GM23338 (cell line): ENCODE measurements at regions not wholly inside any gene's neighbourhood (a gene's known extent, or its start where the extent isn't known, plus 50 kb on each side); places are given as distances from the start of the nearest gene placed in this dataset.

ENCODE experiments used
- ATAC-seq: fragments of 200-7000 bp; cut with Tn5 transposase; 3 replicates; pipeline ENCODE4 v1.9.1; 2020
- DNase-seq: peaks from one replicate; pipeline ENCODE4 v3.0.0-alpha.2; 2015; ENCODE audit warnings: low spot score
- H2AFZ ChIP-seq: fragments of 200-600 bp; sonication (generic); 2 replicates; pipeline ENCODE4 v1.8.0; 2016; ENCODE audit warnings: antibody characterized with exemption, mild to moderate bottlenecking, moderate library complexity
- H3F3A ChIP-seq: fragments of 200-600 bp; sonication (generic); replicated peaks from 2 replicates; pipeline ENCODE4 v1.8.0; 2017; ENCODE audit warnings: antibody characterized with exemption, mixed run types, low read depth
- H3K27ac ChIP-seq: fragments of 200-600 bp; sonication (generic); 2 replicates; pipeline ENCODE4 v1.6.1; 2016; ENCODE audit warnings: low read depth
- H3K27me3 ChIP-seq: fragments of 200-600 bp; sonication (generic); 2 replicates; pipeline ENCODE4 v1.8.0; 2016; ENCODE audit warnings: mild to moderate bottlenecking, mixed run types, moderate library complexity; ENCODE audit not compliant: insufficient read depth
- H3K36me3 ChIP-seq: fragments of 200-600 bp; sonication (generic); 2 replicates; pipeline ENCODE4 v1.8.0; 2016; ENCODE audit warnings: mild to moderate bottlenecking; ENCODE audit not compliant: insufficient read depth
- H3K4me1 ChIP-seq: fragments of 200-600 bp; sonication (generic); 2 replicates; pipeline ENCODE4 v1.8.0; 2016; ENCODE audit warnings: mild to moderate bottlenecking, moderate library complexity; ENCODE audit not compliant: insufficient read depth
- H3K4me2 ChIP-seq: fragments of 200-600 bp; sonication (generic); 2 replicates; pipeline ENCODE4 v1.7.1; 2017; ENCODE audit warnings: mixed run types
- H3K4me3 ChIP-seq: fragments of 200-600 bp; sonication (generic); 2 replicates; pipeline ENCODE4 v1.6.1; 2016; ENCODE audit warnings: mixed run types
- H3K79me2 ChIP-seq: fragments of 200-600 bp; sonication (generic); replicated peaks from 2 replicates; pipeline ENCODE4 v1.8.0; 2017; ENCODE audit warnings: mild to moderate bottlenecking; ENCODE audit not compliant: insufficient read depth
- H3K9me2 ChIP-seq: fragments of 200-600 bp; sonication (generic); 2 replicates; pipeline ENCODE4 v1.8.0; 2017; ENCODE audit not compliant: insufficient read depth
- H4K20me1 ChIP-seq: fragments of 200-600 bp; sonication (generic); replicated peaks from 2 replicates; pipeline ENCODE4 v1.8.0; 2017; ENCODE audit warnings: mild to moderate bottlenecking; ENCODE audit not compliant: insufficient read depth
- H3K27ac Mint-ChIP-seq: 2 replicates; pipeline ENCODE4 v1.8.0; 2020; ENCODE audit warnings: inconsistent platforms, mild to moderate bottlenecking, moderate library complexity, mixed read lengths
- H3K27me3 Mint-ChIP-seq: 3 replicates; pipeline ENCODE4 v1.8.0; 2022; ENCODE audit warnings: low read depth, mild to moderate bottlenecking, moderate library complexity, mixed read lengths, inconsistent platforms; ENCODE audit not compliant: insufficient read depth, poor library complexity
- H3K36me3 Mint-ChIP-seq: 3 replicates; pipeline ENCODE4 v1.8.0; 2021; ENCODE audit warnings: low read depth, mild to moderate bottlenecking, inconsistent platforms, moderate library complexity, mixed read lengths
- H3K4me1 Mint-ChIP-seq: 3 replicates; pipeline ENCODE4 v1.8.0; 2020; ENCODE audit warnings: mild to moderate bottlenecking, inconsistent platforms, mixed read lengths
- H3K4me3 Mint-ChIP-seq: 3 replicates; pipeline ENCODE4 v1.8.0; 2021; ENCODE audit warnings: moderate library complexity, mild to moderate bottlenecking, inconsistent platforms, mixed read lengths
- H3K9me3 Mint-ChIP-seq: 3 replicates; pipeline ENCODE4 v1.8.0; 2020; ENCODE audit warnings: moderate library complexity, mild to moderate bottlenecking, inconsistent platforms, mixed read lengths
- CREB1 ChIP-seq: fragments of 250-450 bp; sonication (Bioruptor Pico); IDR thresholded peaks from 2 replicates; pipeline ENCODE4 v1.5.0; 2020; ENCODE audit warnings: low read depth, mild to moderate bottlenecking, moderate library complexity
- CTCF ChIP-seq, 2 experiments: fragments of 200-600 bp in 1 of 2; sonication (generic) in 1 of 2; conservative IDR thresholded peaks; 2 replicates each; pipeline versions ENCODE4 v1.5.1 to v1.6.1; 2016 to 2017; ENCODE audit warnings: antibody characterized with exemption in 2 of 2, low read depth in 2 of 2, mild to moderate bottlenecking in 2 of 2, moderate library complexity in 1 of 2
- NANOG ChIP-seq: IDR thresholded peaks from 2 replicates; pipeline ENCODE4 v1.6.1; 2016; ENCODE audit warnings: antibody characterized with exemption, borderline replicate concordance
- REST ChIP-seq: IDR thresholded peaks from one replicate; pipeline ENCODE4 v1.6.1; 2018; ENCODE audit warnings: antibody characterized with exemption; ENCODE audit not compliant: unreplicated experiment
- ZNF331 ChIP-seq: fragments of 250-450 bp; sonication (Bioruptor Pico); IDR thresholded peaks from 2 replicates; pipeline ENCODE4 v1.5.0; 2020; ENCODE audit warnings: low read depth, mild to moderate bottlenecking, moderate library complexity
- TF ChIP-seq, protein P1 (sequence below): IDR thresholded peaks from 2 replicates; pipeline ENCODE4 v1.6.1; 2016; ENCODE audit warnings: antibody characterized with exemption
- TF ChIP-seq, protein P2 (sequence below): fragments of 250-450 bp; sonication (Bioruptor Pico); IDR thresholded peaks from 2 replicates; pipeline ENCODE4 v1.5.0; 2020; ENCODE audit warnings: mild to moderate bottlenecking, moderate library complexity

DNA sequence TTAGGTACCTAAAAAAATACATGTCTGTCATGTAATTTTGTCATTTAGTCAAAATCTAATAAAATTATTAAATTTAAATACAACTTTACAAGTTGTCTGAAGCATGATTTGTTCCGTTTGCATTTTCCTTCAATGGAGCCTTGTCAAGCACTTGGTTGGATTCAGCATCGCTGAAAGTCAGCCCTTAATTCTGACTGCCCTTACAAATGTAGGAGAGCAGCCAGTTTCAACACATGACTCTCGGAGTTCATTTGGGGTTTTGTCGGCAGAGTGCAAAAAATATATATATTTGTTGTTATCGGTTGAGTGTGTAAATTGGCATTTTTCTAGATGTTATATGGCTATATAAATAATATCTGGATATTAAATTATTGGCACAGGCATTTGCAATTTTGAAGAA is 180.6 kb downstream of the RPS12 start:
- no peak overlapping the region for H3K4me3 ChIP-seq
- no peaks in the 10 kb centered on the region for H3K36me3 ChIP-seq
- no peak overlapping the region for H3K27ac Mint-ChIP-seq
- H3K36me3 Mint-ChIP-seq = no peaks in the 10 kb centered on the region
- TF ChIP-seq ZNF331 (no peak), CTCF (conservative IDR thresholded peaks at IDR 0.05; ENCODE audit: low read depth in 2 of 2) (no peak), NANOG (no peak), CREB1 (CRISPR knock-in tag) (no peak), REST (no peak)
- TF ChIP-seq, protein P1, sequence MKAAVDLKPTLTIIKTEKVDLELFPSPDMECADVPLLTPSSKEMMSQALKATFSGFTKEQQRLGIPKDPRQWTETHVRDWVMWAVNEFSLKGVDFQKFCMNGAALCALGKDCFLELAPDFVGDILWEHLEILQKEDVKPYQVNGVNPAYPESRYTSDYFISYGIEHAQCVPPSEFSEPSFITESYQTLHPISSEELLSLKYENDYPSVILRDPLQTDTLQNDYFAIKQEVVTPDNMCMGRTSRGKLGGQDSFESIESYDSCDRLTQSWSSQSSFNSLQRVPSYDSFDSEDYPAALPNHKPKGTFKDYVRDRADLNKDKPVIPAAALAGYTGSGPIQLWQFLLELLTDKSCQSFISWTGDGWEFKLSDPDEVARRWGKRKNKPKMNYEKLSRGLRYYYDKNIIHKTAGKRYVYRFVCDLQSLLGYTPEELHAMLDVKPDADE = no peak
- TF ChIP-seq, protein P2, sequence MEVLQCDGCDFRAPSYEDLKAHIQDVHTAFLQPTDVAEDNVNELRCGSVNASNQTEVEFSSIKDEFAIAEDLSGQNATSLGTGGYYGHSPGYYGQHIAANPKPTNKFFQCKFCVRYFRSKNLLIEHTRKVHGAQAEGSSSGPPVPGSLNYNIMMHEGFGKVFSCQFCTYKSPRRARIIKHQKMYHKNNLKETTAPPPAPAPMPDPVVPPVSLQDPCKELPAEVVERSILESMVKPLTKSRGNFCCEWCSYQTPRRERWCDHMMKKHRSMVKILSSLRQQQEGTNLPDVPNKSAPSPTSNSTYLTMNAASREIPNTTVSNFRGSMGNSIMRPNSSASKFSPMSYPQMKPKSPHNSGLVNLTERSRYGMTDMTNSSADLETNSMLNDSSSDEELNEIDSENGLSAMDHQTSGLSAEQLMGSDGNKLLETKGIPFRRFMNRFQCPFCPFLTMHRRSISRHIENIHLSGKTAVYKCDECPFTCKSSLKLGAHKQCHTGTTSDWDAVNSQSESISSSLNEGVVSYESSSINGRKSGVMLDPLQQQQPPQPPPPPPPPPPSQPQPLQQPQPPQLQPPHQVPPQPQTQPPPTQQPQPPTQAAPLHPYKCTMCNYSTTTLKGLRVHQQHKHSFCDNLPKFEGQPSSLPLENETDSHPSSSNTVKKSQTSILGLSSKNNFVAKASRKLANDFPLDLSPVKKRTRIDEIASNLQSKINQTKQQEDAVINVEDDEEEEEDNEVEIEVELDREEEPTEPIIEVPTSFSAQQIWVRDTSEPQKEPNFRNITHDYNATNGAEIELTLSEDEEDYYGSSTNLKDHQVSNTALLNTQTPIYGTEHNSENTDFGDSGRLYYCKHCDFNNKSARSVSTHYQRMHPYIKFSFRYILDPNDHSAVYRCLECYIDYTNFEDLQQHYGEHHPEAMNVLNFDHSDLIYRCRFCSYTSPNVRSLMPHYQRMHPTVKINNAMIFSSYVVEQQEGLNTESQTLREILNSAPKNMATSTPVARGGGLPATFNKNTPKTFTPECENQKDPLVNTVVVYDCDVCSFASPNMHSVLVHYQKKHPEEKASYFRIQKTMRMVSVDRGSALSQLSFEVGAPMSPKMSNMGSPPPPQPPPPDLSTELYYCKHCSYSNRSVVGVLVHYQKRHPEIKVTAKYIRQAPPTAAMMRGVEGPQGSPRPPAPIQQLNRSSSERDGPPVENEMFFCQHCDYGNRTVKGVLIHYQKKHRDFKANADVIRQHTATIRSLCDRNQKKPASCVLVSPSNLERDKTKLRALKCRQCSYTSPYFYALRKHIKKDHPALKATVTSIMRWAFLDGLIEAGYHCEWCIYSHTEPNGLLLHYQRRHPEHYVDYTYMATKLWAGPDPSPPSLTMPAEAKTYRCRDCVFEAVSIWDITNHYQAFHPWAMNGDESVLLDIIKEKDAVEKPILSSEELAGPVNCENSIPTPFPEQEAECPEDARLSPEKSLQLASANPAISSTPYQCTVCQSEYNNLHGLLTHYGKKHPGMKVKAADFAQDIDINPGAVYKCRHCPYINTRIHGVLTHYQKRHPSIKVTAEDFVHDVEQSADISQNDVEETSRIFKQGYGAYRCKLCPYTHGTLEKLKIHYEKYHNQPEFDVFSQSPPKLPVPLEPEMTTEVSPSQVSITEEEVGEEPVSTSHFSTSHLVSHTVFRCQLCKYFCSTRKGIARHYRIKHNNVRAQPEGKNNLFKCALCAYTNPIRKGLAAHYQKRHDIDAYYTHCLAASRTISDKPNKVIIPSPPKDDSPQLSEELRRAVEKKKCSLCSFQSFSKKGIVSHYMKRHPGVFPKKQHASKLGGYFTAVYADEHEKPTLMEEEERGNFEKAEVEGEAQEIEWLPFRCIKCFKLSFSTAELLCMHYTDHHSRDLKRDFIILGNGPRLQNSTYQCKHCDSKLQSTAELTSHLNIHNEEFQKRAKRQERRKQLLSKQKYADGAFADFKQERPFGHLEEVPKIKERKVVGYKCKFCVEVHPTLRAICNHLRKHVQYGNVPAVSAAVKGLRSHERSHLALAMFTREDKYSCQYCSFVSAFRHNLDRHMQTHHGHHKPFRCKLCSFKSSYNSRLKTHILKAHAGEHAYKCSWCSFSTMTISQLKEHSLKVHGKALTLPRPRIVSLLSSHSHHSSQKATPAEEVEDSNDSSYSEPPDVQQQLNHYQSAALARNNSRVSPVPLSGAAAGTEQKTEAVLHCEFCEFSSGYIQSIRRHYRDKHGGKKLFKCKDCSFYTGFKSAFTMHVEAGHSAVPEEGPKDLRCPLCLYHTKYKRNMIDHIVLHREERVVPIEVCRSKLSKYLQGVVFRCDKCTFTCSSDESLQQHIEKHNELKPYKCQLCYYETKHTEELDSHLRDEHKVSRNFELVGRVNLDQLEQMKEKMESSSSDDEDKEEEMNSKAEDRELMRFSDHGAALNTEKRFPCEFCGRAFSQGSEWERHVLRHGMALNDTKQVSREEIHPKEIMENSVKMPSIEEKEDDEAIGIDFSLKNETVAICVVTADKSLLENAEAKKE (CRISPR knock-in tag) = no peak
- DNase-seq (no peak), ATAC-seq (no peak)
- no peaks in the 10 kb centered on the region for H3K4me1 ChIP-seq
- no peaks in the 10 kb centered on the region for H4K20me1 ChIP-seq
- no peaks in the 10 kb centered on the region for H3K9me3 Mint-ChIP-seq
- peaks cover 7% of the 10 kb centered on the region; the same call in 1 of the 2 replicates for H3K9me2 ChIP-seq
- no peaks in the 10 kb centered on the region for H3F3A ChIP-seq
- H3K4me3 Mint-ChIP-seq = no peak overlapping the region
- H3K27me3 Mint-ChIP-seq = no peaks in the 10 kb centered on the region
- H3K27ac ChIP-seq = no peak overlapping the region
- H2AFZ ChIP-seq = no peak overlapping the region
- no peak overlapping the region for H3K4me2 ChIP-seq
- no peaks in the 10 kb centered on the region for H3K27me3 ChIP-seq
- H3K4me1 Mint-ChIP-seq = no peaks in the 10 kb centered on the region; the same call in 2 of the 3 replicates
- no peaks in the 10 kb centered on the region for H3K79me2 ChIP-seq
